ENCODE measurements at regions not wholly inside any gene's neighbourhood (a gene's known extent, or its start where the extent isn't known, plus 50 kb on each side); places are given as distances from the start of the nearest gene placed in this dataset.

DNA sequence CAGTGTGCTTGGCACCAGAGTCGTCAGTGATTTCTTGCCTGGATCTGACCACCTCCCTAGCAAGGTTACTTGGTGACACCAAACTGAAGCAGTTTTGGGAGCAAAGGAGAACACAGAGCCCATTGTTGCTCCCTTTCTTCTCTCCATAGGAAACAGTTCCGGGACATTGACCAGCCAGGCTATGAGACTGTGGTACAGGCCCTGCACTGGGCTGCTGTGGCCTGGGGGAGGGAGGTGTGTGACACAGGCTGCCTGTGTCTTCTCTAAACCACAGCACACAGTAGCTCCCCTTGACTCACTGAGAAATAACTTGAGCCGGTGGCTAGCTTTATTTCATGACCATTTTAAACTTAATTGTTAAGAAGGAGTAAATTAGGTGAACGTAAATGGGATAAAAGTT is 214.8 kb upstream of the UBL3 start:
- TF ChIP-seq, protein P1, sequence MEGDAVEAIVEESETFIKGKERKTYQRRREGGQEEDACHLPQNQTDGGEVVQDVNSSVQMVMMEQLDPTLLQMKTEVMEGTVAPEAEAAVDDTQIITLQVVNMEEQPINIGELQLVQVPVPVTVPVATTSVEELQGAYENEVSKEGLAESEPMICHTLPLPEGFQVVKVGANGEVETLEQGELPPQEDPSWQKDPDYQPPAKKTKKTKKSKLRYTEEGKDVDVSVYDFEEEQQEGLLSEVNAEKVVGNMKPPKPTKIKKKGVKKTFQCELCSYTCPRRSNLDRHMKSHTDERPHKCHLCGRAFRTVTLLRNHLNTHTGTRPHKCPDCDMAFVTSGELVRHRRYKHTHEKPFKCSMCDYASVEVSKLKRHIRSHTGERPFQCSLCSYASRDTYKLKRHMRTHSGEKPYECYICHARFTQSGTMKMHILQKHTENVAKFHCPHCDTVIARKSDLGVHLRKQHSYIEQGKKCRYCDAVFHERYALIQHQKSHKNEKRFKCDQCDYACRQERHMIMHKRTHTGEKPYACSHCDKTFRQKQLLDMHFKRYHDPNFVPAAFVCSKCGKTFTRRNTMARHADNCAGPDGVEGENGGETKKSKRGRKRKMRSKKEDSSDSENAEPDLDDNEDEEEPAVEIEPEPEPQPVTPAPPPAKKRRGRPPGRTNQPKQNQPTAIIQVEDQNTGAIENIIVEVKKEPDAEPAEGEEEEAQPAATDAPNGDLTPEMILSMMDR (conservative IDR thresholded peaks at IDR 0.05; ENCODE audit: low read depth in 2 of 2), result no peak
- TF ChIP-seq POLR2AphosphoS5 (IDR thresholded peaks at IDR 0.05; ENCODE audit: low read depth) (no peak), ETS1 (IDR thresholded peaks at IDR 0.05) (no peak), EZH2phosphoT487 (IDR thresholded peaks at IDR 0.05; ENCODE audit: unreplicated experiment) (no peak), EZH2 (IDR thresholded peaks at IDR 0.05; ENCODE audit: low read depth, unreplicated experiment) (no peak)

Measured in GM23338 (cell line).